ENCODE measurements at regions not wholly inside any gene's neighbourhood (a gene's known extent, or its start where the extent isn't known, plus 50 kb on each side); places are given as distances from the start of the nearest gene placed in this dataset.

DNA sequence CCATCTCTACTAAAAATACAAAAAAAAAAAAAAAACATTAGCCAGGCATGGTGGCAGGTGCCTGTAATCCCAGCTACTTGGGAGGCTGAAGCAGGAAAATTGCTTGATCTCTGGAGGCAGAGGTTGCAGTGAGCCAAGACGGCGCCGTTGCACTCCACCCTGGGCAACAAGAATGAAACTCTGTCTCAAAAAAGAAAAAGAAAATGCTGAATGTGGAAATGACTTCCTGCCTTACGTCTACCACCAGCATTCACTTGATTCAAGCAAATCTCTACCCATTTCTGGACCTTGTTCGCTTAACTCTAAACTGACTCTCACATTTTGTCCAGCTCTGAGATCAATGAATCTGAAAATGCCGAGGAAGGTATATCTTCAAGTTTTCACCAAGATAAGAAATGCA, 825.3 kb downstream of the TRIB2 start:
- TF ChIP-seq CTCF (IDR thresholded peaks at IDR 0.05) (no peak), POLR2A (IDR thresholded peaks at IDR 0.05) (no peak), EP300 (IDR thresholded peaks at IDR 0.05) (no peak)

Data from suprapubic skin (tissue), 3 donors.